Heart left ventricle (tissue), 16 donors: ENCODE measurements at regions not wholly inside any gene's neighbourhood (a gene's known extent, or its start where the extent isn't known, plus 50 kb on each side); places are given as distances from the start of the nearest gene placed in this dataset.

Experiments used
- ATAC-seq, 4 donors: fragments of 200-7000 bp; cut with Tn5 transposase; one replicate each; pipeline ENCODE4 v1.9.1; 2020 to 2022; ENCODE audit warnings: moderate library complexity in 4 of 4, mild to moderate bottlenecking in 3 of 4, moderate number of reproducible peaks in 1 of 4
- DNase-seq, 5 donors: peaks; one replicate each; pipeline ENCODE4 v3.0.0-alpha.2; 2020
- H3K27ac ChIP-seq, 12 donors: fragments of 200-600 bp; sonication (generic) in 4 of 12; one replicate each; pipeline versions ENCODE4 v1.5.0 to v1.8.0; 2016 to 2022; ENCODE audit warnings: mild to moderate bottlenecking in 2 of 12
- H3K27me3 ChIP-seq, 9 donors: fragments of 200-600 bp; sonication (generic) in 2 of 9; one replicate each; pipeline versions ENCODE4 v1.5.1 to v1.8.0; 2016 to 2022; ENCODE audit warnings: mild to moderate bottlenecking in 3 of 9
- H3K36me3 ChIP-seq, 9 donors: fragments of 200-600 bp; sonication (generic) in 2 of 9; one replicate each; pipeline versions ENCODE4 v1.5.0 to v1.8.0; 2018 to 2022; ENCODE audit warnings: mild to moderate bottlenecking in 2 of 9
- H3K4me1 ChIP-seq, 12 donors: fragments of 200-600 bp; sonication (generic) in 4 of 12; one replicate each; pipeline versions ENCODE4 v1.5.0 to v1.8.0; 2016 to 2022; ENCODE audit warnings: mild to moderate bottlenecking in 3 of 12
- H3K4me3 ChIP-seq, 12 donors: fragments of 200-600 bp; sonication (generic) in 4 of 12; one replicate each; pipeline versions ENCODE4 v1.5.0 to v1.8.0; 2017 to 2022; ENCODE audit warnings: mild to moderate bottlenecking in 9 of 12, moderate library complexity in 4 of 12
- H3K9me3 ChIP-seq, 12 donors: fragments of 200-600 bp; sonication (generic) in 4 of 12; one replicate each; pipeline versions ENCODE4 v1.5.0 to v1.8.0; 2016 to 2022; ENCODE audit warnings: mild to moderate bottlenecking in 1 of 12
- POLR2A ChIP-seq, 2 donors: fragments of 450-650 bp; IDR thresholded peaks; one replicate each; pipeline ENCODE4 v1.6.1; 2017; ENCODE audit warnings: antibody characterized with exemption in 2 of 2, mild to moderate bottlenecking in 2 of 2, moderate library complexity in 2 of 2
- WGBS, 4 donors: extraction: QIAGEN DNeasy Blood & Tissue Kit in 2 of 4; methylation state at CpG; one replicate each; pipeline versions ENCODE4 v1.1.5 to v1.1.7; 2013 to 2018; 5-methylcytosine and 5-hydroxymethylcytosine counted together
- intact Hi-C, 10 donors: fragments of 100-400 bp; cut with DNase I; formaldehyde crosslinking; loops; one replicate each; pipeline versions ENCODE4 v1.11.1 to v1.14.2; 2022
- TF ChIP-seq, protein P1 (sequence below), 12 donors: fragments of 200-600 bp; sonication (generic) in 4 of 12; IDR thresholded peaks; one replicate each; pipeline versions ENCODE4 v1.5.0 to v1.8.0; 2018 to 2022; ENCODE audit warnings: antibody characterized with exemption in 12 of 12, mild to moderate bottlenecking in 5 of 12
- donor health status: ischemic (EF 13 %, LVEDD 7.1; RV severe dilation, severe dysfunction).
- donor health status: healthy with polysubstance abuse.
- donor health status: DM: no; HTN: yes; CAD: no.
- donor health status: DM: no; HTN: no; CAD: no.
- donor health status: ischemic (EF 25% LVEDD 6.9; RV normal size, moderate dysfunction).
- donor health status: ischemic (EF 25% LVEDD 5.7; RV mildly dilated, moderate dysfunction).
- donor health status: healthy.
- donor health status: DM: yes; HTN: yes; CAD: no.
- donor health status: ischemic (EF 35%, LVEDD 5.7; RV mildly dilated, moderate dysfunction).
- donor health status: nonischemic (EF 11% LVEDD 7.7; RV severe dilation, severe dysfunction).
- donor health status: DM: yes; HTN: yes; CAD: no.
- donor health status: PGD.
- donor health status: ischemic (EF 29% LVEDD 5.4; RV normal size, mild dysfunction).
- donor health status: nonischemic (EF 23%, LVEDD 6.1; RV moderate dilation, normal function).

DNA sequence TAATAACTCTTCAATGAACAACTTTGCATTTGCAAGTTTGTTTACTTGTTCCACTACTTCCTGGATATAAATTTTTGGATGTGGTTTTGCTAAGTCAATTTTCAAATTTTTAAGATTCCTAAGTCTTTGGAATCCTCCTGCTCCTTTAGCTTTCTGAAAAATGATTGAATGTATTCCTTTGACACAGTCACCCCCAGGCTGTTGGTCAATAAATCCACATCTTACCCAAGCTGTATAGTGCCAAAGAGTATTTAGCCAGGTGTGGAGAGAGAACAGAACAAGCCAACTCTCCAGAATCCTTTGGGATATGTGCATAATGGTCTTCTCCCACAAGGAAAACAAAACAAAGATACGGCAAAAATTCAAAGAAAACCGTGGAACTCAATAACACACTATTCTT lies 56.9 kb upstream of the INTU start:
- no peaks in the 10 kb centered on the region for H3K36me3 ChIP-seq
- DNase-seq (no peak), ATAC-seq (no peak)
- no peak overlapping the region for H3K4me3 ChIP-seq
- intact Hi-C loops: no loop called here
- no peaks in the 10 kb centered on the region for H3K9me3 ChIP-seq
- no peak overlapping the region for H3K27ac ChIP-seq
- no peaks in the 10 kb centered on the region for H3K27me3 ChIP-seq
- WGBS, 4 donors: 67 to 76% (median 75%) methylated on average over 2 of the region's 2 CpGs
- no peak for TF ChIP-seq POLR2A (IDR thresholded peaks at IDR 0.05)
- TF ChIP-seq, protein P1, sequence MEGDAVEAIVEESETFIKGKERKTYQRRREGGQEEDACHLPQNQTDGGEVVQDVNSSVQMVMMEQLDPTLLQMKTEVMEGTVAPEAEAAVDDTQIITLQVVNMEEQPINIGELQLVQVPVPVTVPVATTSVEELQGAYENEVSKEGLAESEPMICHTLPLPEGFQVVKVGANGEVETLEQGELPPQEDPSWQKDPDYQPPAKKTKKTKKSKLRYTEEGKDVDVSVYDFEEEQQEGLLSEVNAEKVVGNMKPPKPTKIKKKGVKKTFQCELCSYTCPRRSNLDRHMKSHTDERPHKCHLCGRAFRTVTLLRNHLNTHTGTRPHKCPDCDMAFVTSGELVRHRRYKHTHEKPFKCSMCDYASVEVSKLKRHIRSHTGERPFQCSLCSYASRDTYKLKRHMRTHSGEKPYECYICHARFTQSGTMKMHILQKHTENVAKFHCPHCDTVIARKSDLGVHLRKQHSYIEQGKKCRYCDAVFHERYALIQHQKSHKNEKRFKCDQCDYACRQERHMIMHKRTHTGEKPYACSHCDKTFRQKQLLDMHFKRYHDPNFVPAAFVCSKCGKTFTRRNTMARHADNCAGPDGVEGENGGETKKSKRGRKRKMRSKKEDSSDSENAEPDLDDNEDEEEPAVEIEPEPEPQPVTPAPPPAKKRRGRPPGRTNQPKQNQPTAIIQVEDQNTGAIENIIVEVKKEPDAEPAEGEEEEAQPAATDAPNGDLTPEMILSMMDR (IDR thresholded peaks at IDR 0.05): no peak
- no peaks in the 10 kb centered on the region for H3K4me1 ChIP-seq

DNA sequence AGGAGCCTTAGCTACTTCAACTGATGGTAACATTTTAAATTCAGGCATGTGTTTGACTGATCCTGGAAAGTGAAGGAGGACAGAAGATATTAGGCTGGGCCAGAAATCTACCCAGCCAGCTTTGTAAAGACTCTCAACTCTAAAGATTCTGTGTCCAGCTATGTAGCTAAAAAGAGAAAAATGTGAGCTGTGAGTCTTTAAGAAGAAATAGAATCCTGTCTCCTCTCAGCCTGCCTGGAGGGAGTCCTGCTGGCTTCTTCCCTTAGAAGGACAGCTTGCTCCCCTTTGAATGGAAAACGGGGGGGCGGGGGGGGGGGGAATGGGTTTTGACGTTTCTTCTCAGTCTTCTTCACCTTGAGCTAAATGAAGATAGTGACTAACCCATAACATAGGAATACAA lies 54.3 kb upstream of the INTU start:
- Histone ChIP-seq H3K4me1 (no peaks in the 10 kb centered on the region), H3K4me3 (no peak overlapping the region), H3K27ac (no peak overlapping the region), H3K36me3 (no peaks in the 10 kb centered on the region), H3K9me3 (no peaks in the 10 kb centered on the region), H3K27me3 (peaks cover 0 to 3% (median 0%) of the 10 kb centered on the region in 9 donors)
- intact Hi-C loops: no loop called here
- TF ChIP-seq POLR2A (IDR thresholded peaks at IDR 0.05): no peak
- TF ChIP-seq, protein P1 (IDR thresholded peaks at IDR 0.05): no peak
- 49 to 60% (median 56%) methylated on average over 3 of the region's 3 CpGs for WGBS, 4 donors
- ATAC-seq (no peak), DNase-seq (no peak)

DNA sequence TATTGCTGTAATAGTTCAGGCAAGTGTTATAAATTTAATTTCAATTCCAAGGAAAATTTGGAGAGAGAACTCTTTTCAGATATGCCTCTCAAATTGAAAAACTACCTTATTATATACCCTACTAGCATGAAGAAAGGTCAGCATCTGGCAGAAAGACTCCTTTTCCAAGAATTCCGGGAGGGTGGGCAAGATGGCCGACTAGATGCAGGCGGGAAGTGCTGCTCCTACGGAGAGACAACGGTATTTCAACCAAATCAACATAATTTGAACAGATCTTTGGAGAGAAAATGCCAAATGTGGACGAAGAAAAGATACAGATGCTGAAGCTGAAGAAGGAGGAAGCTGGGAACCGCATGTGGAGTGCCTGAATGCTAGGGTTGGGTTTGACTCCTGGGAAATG lies 53.8 kb upstream of the INTU start:
- Histone ChIP-seq H3K4me1 (no peaks in the 10 kb centered on the region), H3K9me3 (no peaks in the 10 kb centered on the region), H3K27me3 (peaks cover 0 to 3% (median 0%) of the 10 kb centered on the region in 9 donors), H3K4me3 (no peak overlapping the region), H3K27ac (no peak overlapping the region), H3K36me3 (no peaks in the 10 kb centered on the region)
- intact Hi-C loops: no loop called here
- TF ChIP-seq, protein P1 (IDR thresholded peaks at IDR 0.05): no peak
- no peak for TF ChIP-seq POLR2A (IDR thresholded peaks at IDR 0.05)
- DNase-seq (no peak), ATAC-seq (no peak)
- WGBS, 4 donors: 82 to 91% (median 88%) methylated on average over 7 of the region's 7 CpGs

DNA sequence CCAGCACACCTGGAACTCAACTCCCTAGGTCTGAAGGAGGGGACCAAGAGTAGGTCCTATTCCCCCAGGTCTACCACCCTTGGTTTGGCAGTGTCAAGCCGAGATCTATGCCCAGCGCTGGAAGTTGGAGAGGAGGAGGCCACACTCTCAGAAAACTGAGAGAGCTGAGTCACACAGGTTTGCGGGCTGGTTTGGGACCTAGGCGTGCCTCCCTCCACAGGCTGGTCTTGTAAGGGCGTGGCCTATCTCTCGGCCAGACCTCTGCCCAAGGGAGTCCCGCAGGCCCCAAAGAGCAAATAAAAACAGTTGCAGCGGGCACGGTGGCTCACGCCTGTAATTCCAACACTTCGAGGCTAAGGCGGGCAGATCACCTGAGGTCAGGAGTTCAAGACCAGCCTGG lies 52.9 kb upstream of the INTU start:
- Histone ChIP-seq H3K9me3 (no peaks in the 10 kb centered on the region), H3K27ac (no peak overlapping the region), H3K27me3 (peaks cover 0 to 3% (median 0%) of the 10 kb centered on the region in 9 donors), H3K4me3 (no peak overlapping the region), H3K4me1 (no peaks in the 10 kb centered on the region), H3K36me3 (no peaks in the 10 kb centered on the region)
- DNase-seq (no peak), ATAC-seq (no peak)
- 93 to 95% (median 94%) methylated on average over 12 of the region's 12 CpGs for WGBS, 4 donors
- no peak for TF ChIP-seq POLR2A (IDR thresholded peaks at IDR 0.05)
- TF ChIP-seq, protein P1 (IDR thresholded peaks at IDR 0.05): no peak
- intact Hi-C loops: no loop called here
